ENCODE measurements at regions not wholly inside any gene's neighbourhood (a gene's known extent, or its start where the extent isn't known, plus 50 kb on each side); places are given as distances from the start of the nearest gene placed in this dataset.

- Histone ChIP-seq H3K4me1 (no peaks in the 10 kb centered on the region), H3K36me3 (no peaks in the 10 kb centered on the region), H3K27me3 (no peaks in the 10 kb centered on the region), H3K27ac (no peak overlapping the region), H3K9me3 (no peaks in the 10 kb centered on the region), H3K4me3 (no peak overlapping the region)
- TF ChIP-seq POLR2A (IDR thresholded peaks at IDR 0.05) (no peak), CTCF (IDR thresholded peaks at IDR 0.05) (no peak), POLR2AphosphoS5 (IDR thresholded peaks at IDR 0.05) (no peak)
- no peak for DNase-seq (ENCODE audit: low spot score in 2 of 2)
- intact Hi-C loops (cut with DNase I; ENCODE audit: low total_unique reads) = no loop called here
Observed at GRCh38 chr6:84551797-84552196, 212.6 kb downstream of the TBX18 start.

- intact Hi-C loops (cut with DNase I; ENCODE audit: low total_unique reads) = no loop called here
Observed at GRCh38 chr6:84549917-84550316, 214.5 kb downstream of the TBX18 start.

GRCh38 chr6:84547341-84547801, 217.0 kb downstream of the TBX18 start:
- Histone ChIP-seq H3K27ac (no peak overlapping the region), H3K9me3 (peaks cover 6 to 14% of the 10 kb centered on the region in 2 donors), H3K36me3 (no peaks in the 10 kb centered on the region), H3K27me3 (no peaks in the 10 kb centered on the region), H3K4me3 (no peak overlapping the region), H3K4me1 (no peaks in the 10 kb centered on the region)
- no peak for TF ChIP-seq POLR2A (IDR thresholded peaks at IDR 0.05)
- no peak for TF ChIP-seq POLR2AphosphoS5 (IDR thresholded peaks at IDR 0.05)
- no peak for TF ChIP-seq CTCF (IDR thresholded peaks at IDR 0.05)
- intact Hi-C loops (cut with DNase I; ENCODE audit: low total_unique reads) = no loop called here
- DNase-seq (ENCODE audit: low spot score in 2 of 2) = no peak

More at GRCh38 chr6:84549917-84550316, 214.5 kb downstream of the TBX18 start:
- no peak overlapping the region for H3K27ac ChIP-seq
- no peaks in the 10 kb centered on the region for H3K36me3 ChIP-seq
- DNase-seq (ENCODE audit: low spot score in 2 of 2) = no peak
- no peak overlapping the region for H3K4me3 ChIP-seq
- TF ChIP-seq POLR2AphosphoS5 (IDR thresholded peaks at IDR 0.05) (no peak), CTCF (IDR thresholded peaks at IDR 0.05) (no peak), POLR2A (IDR thresholded peaks at IDR 0.05) (no peak)
- no peaks in the 10 kb centered on the region for H3K4me1 ChIP-seq
- no peaks in the 10 kb centered on the region for H3K9me3 ChIP-seq
- no peaks in the 10 kb centered on the region for H3K27me3 ChIP-seq

- intact Hi-C loops (cut with DNase I; ENCODE audit: low total_unique reads) = no loop called here
- Histone ChIP-seq H3K4me1 (no peaks in the 10 kb centered on the region), H3K4me3 (no peak overlapping the region), H3K27ac (peak overlapping the region in 1 of 2 donors; percentile 4), H3K27me3 (no peaks in the 10 kb centered on the region), H3K36me3 (no peaks in the 10 kb centered on the region), H3K9me3 (peaks cover 6 to 21% of the 10 kb centered on the region in 2 donors)
- DNase-seq (ENCODE audit: low spot score in 2 of 2) = no peak
- TF ChIP-seq CTCF (IDR thresholded peaks at IDR 0.05) = no peak
- TF ChIP-seq POLR2AphosphoS5 (IDR thresholded peaks at IDR 0.05) = no peak
- no peak for TF ChIP-seq POLR2A (IDR thresholded peaks at IDR 0.05)
Observed at GRCh38 chr6:84546427-84546914, 217.9 kb downstream of the TBX18 start.

GRCh38 chr6:84539122-84539856, 225.1 kb downstream of the TBX18 start:
- Histone ChIP-seq H3K9me3 (peaks cover 11 to 22% of the 10 kb centered on the region in 2 donors), H3K36me3 (no peaks in the 10 kb centered on the region), H3K27ac (no peak overlapping the region), H3K4me3 (no peak overlapping the region), H3K4me1 (no peaks in the 10 kb centered on the region), H3K27me3 (no peaks in the 10 kb centered on the region)
- intact Hi-C loops (cut with DNase I; ENCODE audit: low total_unique reads) = no loop called here
- no peak for DNase-seq (ENCODE audit: low spot score in 2 of 2)
- peak in 1 of 3 donors; percentile 68 for TF ChIP-seq POLR2AphosphoS5 (IDR thresholded peaks at IDR 0.05)
- TF ChIP-seq CTCF (IDR thresholded peaks at IDR 0.05) = no peak
- TF ChIP-seq POLR2A (IDR thresholded peaks at IDR 0.05) = no peak
